MM.1S (cell line): ENCODE measurements at regions not wholly inside any gene's neighbourhood (a gene's known extent, or its start where the extent isn't known, plus 50 kb on each side); places are given as distances from the start of the nearest gene placed in this dataset.

Experiments
- CTCF ChIP-seq: fragments of 300-600 bp; sonication (generic); IDR thresholded peaks from 2 replicates; pipeline ENCODE4 v1.5.1; 2016; ENCODE audit warnings: antibody characterized with exemption, low read length, mixed read lengths
- EZH2 ChIP-seq: fragments of 300-600 bp; sonication (generic); optimal IDR thresholded peaks from 2 replicates; pipeline ENCODE3; 2017; ENCODE audit warnings: low read depth, mild to moderate bottlenecking, antibody characterized with exemption, low read length, mixed read lengths
- EZH2phosphoT487 ChIP-seq: fragments of 300-600 bp; sonication (generic); IDR thresholded peaks from 2 replicates; pipeline ENCODE4 v1.6.1; 2018; ENCODE audit warnings: antibody characterized with exemption, low read length

GRCh38 chr6:164720-165119, 127.6 kb upstream of the DUSP22 start:
- TF ChIP-seq CTCF (no peak), EZH2phosphoT487 (no peak), EZH2 (no peak)
